ENCODE measurements at regions not wholly inside any gene's neighbourhood (a gene's known extent, or its start where the extent isn't known, plus 50 kb on each side); places are given as distances from the start of the nearest gene placed in this dataset.

GRCh38 chr3:31285833-31286486, 246.8 kb upstream of the STT3B start:
- TF ChIP-seq POLR2A (IDR thresholded peaks at IDR 0.05): no peak
- no peak for TF ChIP-seq CTCF (IDR thresholded peaks at IDR 0.05)
- no peak for TF ChIP-seq POLR2AphosphoS5 (IDR thresholded peaks at IDR 0.05; ENCODE audit: insufficient read depth in 1 of 2, low read depth in 1 of 2)
- intact Hi-C loops (cut with DNase I): no loop called here

GRCh38 chr3:31288224-31288623, 244.5 kb upstream of the STT3B start:
- Histone ChIP-seq H3K36me3 (no peaks in the 10 kb centered on the region), H3K27ac (no peak overlapping the region), H3K4me1 (peaks cover 17% of the 10 kb centered on the region), H3K27me3 (no peaks in the 10 kb centered on the region), H3K4me3 (no peak overlapping the region), H3K9me3 (no peaks in the 10 kb centered on the region)
- intact Hi-C loops (cut with DNase I): no loop called here
- TF ChIP-seq POLR2AphosphoS5 (IDR thresholded peaks at IDR 0.05; ENCODE audit: insufficient read depth in 1 of 2, low read depth in 1 of 2) (no peak), CTCF (IDR thresholded peaks at IDR 0.05) (no peak), POLR2A (IDR thresholded peaks at IDR 0.05) (no peak)
- DNase-seq (ENCODE audit: extremely low spot score in 2 of 2): no peak

More at GRCh38 chr3:31285833-31286486, 246.8 kb upstream of the STT3B start:
- Histone ChIP-seq H3K27ac (no peak overlapping the region), H3K4me3 (no peak overlapping the region), H3K4me1 (peaks cover 17% of the 10 kb centered on the region), H3K27me3 (no peaks in the 10 kb centered on the region), H3K9me3 (no peaks in the 10 kb centered on the region), H3K36me3 (no peaks in the 10 kb centered on the region)
- DNase-seq (ENCODE audit: extremely low spot score in 2 of 2): no peak

GRCh38 chr3:31288641-31289100, 244.1 kb upstream of the STT3B start:
- Histone ChIP-seq H3K27ac (no peak overlapping the region), H3K9me3 (no peaks in the 10 kb centered on the region), H3K36me3 (no peaks in the 10 kb centered on the region), H3K4me1 (peaks cover 17% of the 10 kb centered on the region), H3K4me3 (no peak overlapping the region), H3K27me3 (no peaks in the 10 kb centered on the region)
- no peak for DNase-seq (ENCODE audit: extremely low spot score in 2 of 2)
- intact Hi-C loops (cut with DNase I): no loop called here
- no peak for TF ChIP-seq CTCF (IDR thresholded peaks at IDR 0.05)
- TF ChIP-seq POLR2A (IDR thresholded peaks at IDR 0.05): no peak
- peak in 1 of 2 donors; percentile 39 for TF ChIP-seq POLR2AphosphoS5 (IDR thresholded peaks at IDR 0.05; ENCODE audit: insufficient read depth in 1 of 2, low read depth in 1 of 2)

- H3K27ac ChIP-seq: no peak overlapping the region
- intact Hi-C loops (cut with DNase I): no loop called here
Observed at GRCh38 chr3:31289584-31289983, 243.1 kb upstream of the STT3B start.

More at GRCh38 chr3:31289584-31289983, 243.1 kb upstream of the STT3B start:
- Histone ChIP-seq H3K4me1 (peaks cover 17% of the 10 kb centered on the region), H3K4me3 (no peak overlapping the region), H3K27me3 (no peaks in the 10 kb centered on the region), H3K9me3 (no peaks in the 10 kb centered on the region), H3K36me3 (no peaks in the 10 kb centered on the region)
- no peak for DNase-seq (ENCODE audit: extremely low spot score in 2 of 2)
- TF ChIP-seq CTCF (IDR thresholded peaks at IDR 0.05) (no peak), POLR2AphosphoS5 (IDR thresholded peaks at IDR 0.05; ENCODE audit: insufficient read depth in 1 of 2, low read depth in 1 of 2) (no peak), POLR2A (IDR thresholded peaks at IDR 0.05) (no peak)

Data from vagina (tissue), 2 donors.